GM19452 (cell line): ENCODE measurements at regions not wholly inside any gene's neighbourhood (a gene's known extent, or its start where the extent isn't known, plus 50 kb on each side); places are given as distances from the start of the nearest gene placed in this dataset.
A peak's percentile ranks its signal among the peaks of the same experiment; 100 is the strongest.
"Not testable (repeated sequence)": the region's sequence is repeated elsewhere in the genome, so short reads cannot be mapped to it uniquely, and the experiment has no call there.

Experiments used
- ATAC-seq: cut with Tn5 transposase; IDR thresholded peaks from one replicate; pipeline ENCODE4 v1.9.1; 2021; ENCODE audit not compliant: unreplicated experiment

DNA sequence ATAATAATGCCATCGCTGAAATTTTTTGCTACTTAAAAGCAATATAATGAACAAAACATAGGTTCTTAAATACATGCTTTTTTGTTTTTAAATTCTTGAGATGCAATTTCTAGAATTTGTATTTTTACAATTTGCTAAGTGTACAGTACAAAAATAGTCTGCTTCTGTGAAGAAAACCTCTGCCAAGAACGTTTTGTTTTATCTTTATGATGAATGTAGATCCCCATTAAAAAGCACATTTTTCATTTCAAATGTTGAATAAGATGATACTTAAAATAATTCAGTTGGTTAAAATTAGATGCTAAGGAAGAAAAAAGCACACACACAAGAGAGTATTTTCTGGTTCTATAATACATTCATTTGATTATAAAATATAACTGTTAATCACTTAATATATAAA is 1358.5 kb upstream of the CITED2 start:
- no peak for ATAC-seq

DNA sequence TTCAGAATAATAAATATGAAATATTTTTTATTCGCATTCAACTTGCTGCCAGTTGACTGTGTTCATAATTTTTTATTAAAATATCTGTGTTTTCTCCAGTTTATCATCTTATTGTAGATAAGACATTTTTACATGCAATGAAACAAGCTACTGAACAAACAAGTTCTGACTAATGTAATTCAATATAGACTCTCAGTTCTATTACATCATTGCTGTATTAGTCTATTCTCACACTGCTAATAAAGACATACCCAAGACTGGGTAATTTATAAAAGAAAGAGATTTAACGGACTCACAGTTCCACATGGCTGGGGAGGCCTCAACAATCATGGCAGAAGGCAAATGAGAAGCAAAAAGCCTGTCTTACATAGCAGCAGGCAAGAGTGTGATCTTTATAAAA is 1357.7 kb upstream of the CITED2 start:
- no peak for ATAC-seq

- ATAC-seq = no peak
Measured at GRCh38 chr6:140731741-140732140, 1357.3 kb upstream of the CITED2 start.

GRCh38 chr6:140729521-140729920 is 1355.1 kb upstream of the CITED2 start:
- no peak for ATAC-seq

- no peak for ATAC-seq
Measured at GRCh38 chr6:140718021-140718420, 1343.6 kb upstream of the CITED2 start.

DNA sequence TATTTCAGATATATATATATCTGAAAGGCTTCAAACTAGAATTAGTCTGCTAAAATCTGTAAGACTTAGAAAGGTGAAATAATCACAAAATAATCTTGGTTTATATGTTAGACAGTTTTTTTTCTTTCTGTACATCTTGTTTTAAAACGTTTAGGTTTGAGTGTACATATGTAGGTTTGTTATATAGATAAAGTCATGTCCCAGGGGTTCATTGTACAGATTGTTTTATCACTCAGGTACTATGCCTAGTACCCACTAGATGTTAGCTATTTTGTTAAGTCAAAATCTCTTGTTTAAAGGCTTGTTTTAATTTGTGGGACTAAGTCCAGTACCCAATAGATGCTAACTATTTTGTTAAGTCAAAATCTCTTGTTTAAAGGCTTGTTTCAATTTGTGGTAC is 1339.0 kb upstream of the CITED2 start:
- ATAC-seq = no peak

- peak; percentile 67 for ATAC-seq
Measured at GRCh38 chr6:140711019-140711613, 1336.7 kb upstream of the CITED2 start.

- no peak for ATAC-seq
Measured at GRCh38 chr6:140708441-140708840, 1334.0 kb upstream of the CITED2 start.

GRCh38 chr6:140704008-140704407 is 1329.6 kb upstream of the CITED2 start:
- not testable (repeated sequence) for ATAC-seq

GRCh38 chr6:140697585-140697984 is 1323.1 kb upstream of the CITED2 start:
- ATAC-seq = no peak

DNA sequence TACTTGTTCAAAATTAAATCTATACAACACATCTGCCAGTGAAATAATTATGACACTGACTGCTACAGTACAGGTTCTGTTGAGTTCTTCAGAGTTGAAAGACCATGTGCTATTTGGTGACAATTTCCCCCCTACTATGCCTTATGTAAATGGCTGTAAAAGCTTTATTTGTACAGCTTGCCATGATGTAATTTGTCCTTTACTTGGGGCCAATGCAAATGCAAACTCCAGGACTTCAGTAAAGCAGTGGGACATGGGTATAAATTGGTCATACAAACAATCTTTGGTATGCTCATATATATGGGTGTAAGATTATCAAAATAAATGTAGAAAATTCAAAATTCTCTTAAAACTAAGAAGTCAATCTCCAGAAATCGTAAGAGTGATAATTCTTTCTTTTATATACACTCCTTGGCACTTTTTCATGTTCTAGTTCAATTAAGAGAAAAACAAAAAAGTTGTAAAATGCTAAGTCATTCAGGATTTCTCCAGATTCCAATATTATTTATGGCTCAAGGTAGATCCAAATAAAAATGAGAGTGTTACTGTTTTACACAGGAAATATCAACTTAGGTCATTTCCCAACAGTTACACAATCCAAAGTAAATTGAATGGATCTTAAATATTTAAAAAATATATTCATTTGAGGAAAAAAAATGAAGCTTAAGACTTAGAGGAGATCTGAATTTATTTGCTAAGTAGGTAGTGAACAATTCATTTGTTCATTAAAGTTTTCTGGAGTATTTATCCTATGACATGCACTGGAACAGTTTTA is 1310.5 kb upstream of the CITED2 start:
- ATAC-seq = no peak

DNA sequence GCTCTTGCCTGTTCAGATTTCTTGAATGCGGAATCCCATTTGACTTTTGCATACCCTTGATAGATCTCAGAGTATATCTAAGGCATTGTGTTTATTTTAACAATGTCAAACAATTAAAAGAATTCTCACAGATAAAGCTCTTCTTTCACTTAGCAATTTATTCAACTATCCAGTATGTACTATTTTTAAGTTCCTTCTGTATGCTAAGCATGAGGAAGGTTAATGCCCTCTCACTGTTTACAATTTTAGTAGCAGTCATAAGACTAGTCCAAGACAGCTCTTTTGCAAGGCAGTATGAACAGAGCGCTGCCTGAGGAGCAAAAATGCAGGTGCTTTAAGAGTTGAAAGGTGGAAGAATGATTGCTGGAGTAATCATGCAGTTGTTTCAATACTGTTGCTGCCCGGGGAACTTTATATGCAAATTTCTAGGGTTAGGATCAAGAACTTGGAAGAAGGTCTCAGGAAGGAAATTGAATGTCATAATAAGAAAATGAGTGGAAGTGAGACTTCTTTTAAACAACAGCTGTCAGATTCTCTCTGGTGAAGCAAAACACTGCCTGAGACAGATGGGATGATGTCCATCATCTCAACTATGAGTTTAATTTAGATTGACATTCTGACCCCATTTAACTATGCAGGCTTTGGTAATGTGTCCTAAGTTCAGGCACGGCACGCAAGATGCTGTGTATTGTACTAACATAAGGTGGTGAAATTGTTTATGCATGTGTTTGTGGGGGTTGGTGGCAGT is 1303.5 kb upstream of the CITED2 start:
- ATAC-seq = no peak

GRCh38 chr6:140671926-140672325 is 1297.5 kb upstream of the CITED2 start:
- no peak for ATAC-seq

- ATAC-seq = no peak
Measured at GRCh38 chr6:140670021-140670420, 1295.6 kb upstream of the CITED2 start.

GRCh38 chr6:140669321-140669720 is 1294.9 kb upstream of the CITED2 start:
- ATAC-seq = no peak

- ATAC-seq = no peak
Measured at GRCh38 chr6:140663772-140664171, 1289.3 kb upstream of the CITED2 start.

GRCh38 chr6:140663094-140663493 is 1288.6 kb upstream of the CITED2 start:
- no peak for ATAC-seq

DNA sequence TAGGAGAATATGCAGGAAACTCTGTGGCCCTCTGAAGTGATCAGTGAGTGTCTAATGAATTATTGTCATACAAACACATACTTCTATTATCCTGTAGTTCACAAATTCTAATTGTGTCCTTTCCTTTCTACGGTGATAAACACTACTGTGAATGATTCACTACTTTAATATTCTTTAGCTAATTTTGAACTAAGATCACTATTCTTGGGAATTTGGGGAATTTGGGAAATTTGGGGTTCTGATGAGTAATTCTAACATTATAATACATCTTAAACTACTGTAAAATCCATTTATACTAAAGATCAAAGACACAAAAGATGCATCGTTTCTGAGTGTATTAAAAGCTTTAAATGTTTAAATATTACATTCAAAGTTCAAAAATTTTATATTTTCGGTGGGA is 1287.2 kb upstream of the CITED2 start:
- no peak for ATAC-seq

GRCh38 chr6:140660295-140660694 is 1285.8 kb upstream of the CITED2 start:
- no peak for ATAC-seq

- no peak for ATAC-seq
Measured at GRCh38 chr6:140653972-140654371, 1279.5 kb upstream of the CITED2 start.

DNA sequence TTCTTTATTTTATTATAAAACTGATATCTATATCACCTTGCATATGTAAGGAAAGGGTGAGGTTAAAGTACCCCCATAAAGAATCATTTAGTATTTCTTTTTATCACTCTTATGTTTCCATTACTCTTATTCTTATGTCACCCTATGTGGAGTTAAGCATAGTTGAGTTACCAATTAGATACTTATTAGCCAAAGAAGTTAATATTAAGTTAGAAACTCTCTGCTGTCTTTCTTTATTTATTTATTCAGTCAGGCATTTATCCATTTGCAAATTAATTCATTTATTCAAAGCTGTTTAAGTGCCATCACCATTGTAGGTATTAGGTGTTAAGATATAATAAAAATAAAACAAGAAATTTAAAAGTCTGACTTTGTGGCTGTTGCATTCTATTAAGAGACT is 1279.1 kb upstream of the CITED2 start:
- ATAC-seq = no peak

DNA sequence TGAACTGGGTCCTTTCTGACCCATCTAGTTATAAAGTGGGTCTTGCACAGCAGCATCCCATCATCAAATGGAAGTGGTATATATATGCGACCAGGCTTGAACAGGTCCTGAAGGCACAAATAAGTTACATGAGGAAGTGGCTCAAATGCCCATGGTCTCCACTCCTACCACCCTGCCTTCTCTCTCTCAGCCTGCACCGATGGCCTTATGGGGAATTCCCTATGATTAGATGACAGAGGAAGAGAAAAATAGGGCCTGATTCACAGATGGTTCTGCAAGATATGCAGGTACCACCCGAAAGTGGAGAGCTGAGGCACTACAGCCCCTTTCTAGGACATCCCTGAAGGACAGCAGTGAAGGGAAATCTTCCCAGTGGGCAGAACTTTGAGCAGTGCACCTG is 1275.1 kb upstream of the CITED2 start:
- not testable (repeated sequence) for ATAC-seq
